ENCODE measurements at regions not wholly inside any gene's neighbourhood (a gene's known extent, or its start where the extent isn't known, plus 50 kb on each side); places are given as distances from the start of the nearest gene placed in this dataset.

DNA sequence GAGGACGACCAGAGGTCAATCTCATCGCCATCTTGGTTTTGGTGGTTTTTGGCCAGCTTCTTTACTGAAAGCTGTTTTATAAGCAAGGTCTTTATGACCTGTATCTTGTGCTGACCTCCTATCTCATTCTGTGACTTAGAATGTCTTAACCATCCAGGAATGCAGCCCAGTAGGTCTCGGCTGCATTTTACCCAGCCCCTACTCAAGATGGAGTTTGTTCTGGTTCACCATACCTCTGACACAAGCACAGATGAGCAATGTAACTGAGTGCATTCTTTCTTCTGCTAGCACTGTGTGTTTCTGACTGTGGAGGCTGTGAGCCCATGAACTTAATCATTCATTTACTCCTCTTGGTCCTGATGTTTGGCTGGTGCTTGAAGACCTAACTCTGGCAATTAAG is 794.5 kb upstream of the CELF2 start:
- TF ChIP-seq, protein P1, sequence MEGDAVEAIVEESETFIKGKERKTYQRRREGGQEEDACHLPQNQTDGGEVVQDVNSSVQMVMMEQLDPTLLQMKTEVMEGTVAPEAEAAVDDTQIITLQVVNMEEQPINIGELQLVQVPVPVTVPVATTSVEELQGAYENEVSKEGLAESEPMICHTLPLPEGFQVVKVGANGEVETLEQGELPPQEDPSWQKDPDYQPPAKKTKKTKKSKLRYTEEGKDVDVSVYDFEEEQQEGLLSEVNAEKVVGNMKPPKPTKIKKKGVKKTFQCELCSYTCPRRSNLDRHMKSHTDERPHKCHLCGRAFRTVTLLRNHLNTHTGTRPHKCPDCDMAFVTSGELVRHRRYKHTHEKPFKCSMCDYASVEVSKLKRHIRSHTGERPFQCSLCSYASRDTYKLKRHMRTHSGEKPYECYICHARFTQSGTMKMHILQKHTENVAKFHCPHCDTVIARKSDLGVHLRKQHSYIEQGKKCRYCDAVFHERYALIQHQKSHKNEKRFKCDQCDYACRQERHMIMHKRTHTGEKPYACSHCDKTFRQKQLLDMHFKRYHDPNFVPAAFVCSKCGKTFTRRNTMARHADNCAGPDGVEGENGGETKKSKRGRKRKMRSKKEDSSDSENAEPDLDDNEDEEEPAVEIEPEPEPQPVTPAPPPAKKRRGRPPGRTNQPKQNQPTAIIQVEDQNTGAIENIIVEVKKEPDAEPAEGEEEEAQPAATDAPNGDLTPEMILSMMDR (IDR thresholded peaks at IDR 0.05) = no peak
- TF ChIP-seq EZH2phosphoT487 (IDR thresholded peaks at IDR 0.05) = no peak

All from neural progenitor cell (in vitro differentiated cells).